ENCODE measurements at regions not wholly inside any gene's neighbourhood (a gene's known extent, or its start where the extent isn't known, plus 50 kb on each side); places are given as distances from the start of the nearest gene placed in this dataset.

GRCh38 chr10:128759174-128759573, 633.0 kb upstream of the MKI67 start:
- DNase-seq (ENCODE audit: low spot score): no peak

DNA sequence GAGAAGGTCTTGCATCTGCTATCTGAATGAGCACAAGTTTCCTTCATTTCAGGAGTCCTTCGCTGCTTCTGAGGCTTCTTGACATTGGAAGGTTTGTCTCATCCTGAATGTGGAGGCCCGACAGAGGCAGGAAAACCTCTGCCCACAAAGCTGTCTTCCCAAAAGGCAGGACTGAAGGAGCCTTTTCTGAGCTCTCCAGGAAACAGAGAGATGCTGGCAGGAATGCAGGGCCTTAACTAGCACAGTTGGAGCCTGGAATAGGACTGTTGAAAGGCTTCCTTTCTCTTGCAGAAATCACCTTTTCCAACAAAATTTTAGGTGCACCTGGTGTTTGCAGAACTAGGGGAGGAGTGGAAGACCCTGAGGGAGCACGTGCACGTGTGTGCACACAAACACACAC, 637.4 kb upstream of the MKI67 start:
- no peak for DNase-seq (ENCODE audit: low spot score)

- no peak for DNase-seq (ENCODE audit: low spot score)
Observed at GRCh38 chr10:128764190-128764589, 638.0 kb upstream of the MKI67 start.

DNA sequence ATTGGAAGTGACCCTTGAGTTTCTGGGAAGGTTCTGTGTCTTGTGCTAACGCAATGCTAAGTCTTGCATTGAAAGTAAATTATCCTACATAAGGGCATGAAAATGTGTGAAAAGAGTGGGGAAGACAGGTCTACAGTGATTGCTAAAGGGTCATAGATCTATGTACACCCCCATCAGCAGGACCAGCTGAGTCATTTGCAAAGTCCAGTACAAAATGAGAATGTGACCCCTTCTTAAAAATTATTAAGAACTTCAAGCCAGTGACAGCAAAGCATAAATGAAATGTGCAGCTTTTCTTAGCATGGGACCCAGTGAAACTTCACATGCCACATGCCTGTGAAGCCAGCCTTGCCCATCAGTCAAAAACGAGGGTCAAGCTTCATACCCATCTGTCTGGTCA, 640.7 kb upstream of the MKI67 start:
- no peak for DNase-seq (ENCODE audit: low spot score)

GRCh38 chr10:128774979-128775378, 648.8 kb upstream of the MKI67 start:
- no peak for DNase-seq (ENCODE audit: low spot score)

- DNase-seq (ENCODE audit: low spot score): no peak
Observed at GRCh38 chr10:128775743-128776142, 649.5 kb upstream of the MKI67 start.

GRCh38 chr10:128776673-128777252, 650.5 kb upstream of the MKI67 start:
- no peak for DNase-seq (ENCODE audit: low spot score)

- no peak for DNase-seq (ENCODE audit: low spot score)
Observed at GRCh38 chr10:128777342-128777741, 651.1 kb upstream of the MKI67 start.

GRCh38 chr10:128779416-128779815, 653.2 kb upstream of the MKI67 start:
- no peak for DNase-seq (ENCODE audit: low spot score)

GRCh38 chr10:128780156-128780761, 654.0 kb upstream of the MKI67 start:
- no peak for DNase-seq (ENCODE audit: low spot score)

- DNase-seq (ENCODE audit: low spot score): no peak
Observed at GRCh38 chr10:128781637-128782036, 655.4 kb upstream of the MKI67 start.

DNA sequence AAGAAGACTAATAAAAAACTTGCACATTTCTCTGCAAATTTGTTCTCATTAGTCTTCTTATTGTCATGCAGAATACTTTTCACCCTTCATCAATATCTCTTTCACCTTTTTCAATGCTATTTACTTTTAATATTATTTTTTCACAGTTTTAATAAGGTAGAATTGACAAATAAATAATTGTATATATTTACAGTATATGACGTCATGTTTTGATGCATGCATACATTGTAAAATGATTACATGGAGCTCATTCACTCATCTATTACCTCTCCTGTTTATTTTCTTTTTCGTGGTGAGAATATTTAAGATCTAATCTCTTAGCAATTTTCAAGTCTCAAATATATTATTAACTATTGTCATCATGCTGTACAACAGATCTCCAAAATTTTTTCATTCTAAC, 658.2 kb upstream of the MKI67 start:
- no peak for DNase-seq (ENCODE audit: low spot score)

GRCh38 chr10:128792426-128793140, 666.4 kb upstream of the MKI67 start:
- no peak for DNase-seq (ENCODE audit: low spot score)

GRCh38 chr10:128793726-128794655, 667.8 kb upstream of the MKI67 start:
- no peak for DNase-seq (ENCODE audit: low spot score)

DNA sequence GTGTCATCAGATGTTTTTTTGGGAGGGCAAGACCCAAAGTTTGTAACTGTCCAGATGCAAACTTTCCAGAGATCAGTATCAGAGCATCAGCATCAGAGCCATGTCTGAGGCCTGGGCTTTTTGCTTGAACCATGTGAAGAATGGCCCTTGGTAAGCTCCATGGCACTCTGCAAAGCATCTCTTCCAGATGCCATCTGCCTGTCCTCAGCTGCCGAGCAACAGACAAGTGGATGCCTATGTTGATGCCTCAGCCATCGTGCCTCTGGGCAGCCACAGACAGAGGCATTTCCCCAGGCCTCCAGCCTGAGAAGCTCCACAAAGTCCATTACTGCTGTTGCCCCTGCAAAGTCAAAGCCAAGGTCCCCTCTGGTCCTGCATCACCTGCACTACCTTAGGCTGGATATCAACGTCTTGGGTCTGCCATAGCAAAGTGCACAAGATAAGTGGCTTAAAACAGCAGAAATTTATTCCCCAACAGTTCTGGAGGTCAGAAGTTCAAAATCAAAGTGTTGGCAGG, 670.2 kb upstream of the MKI67 start:
- no peak for DNase-seq (ENCODE audit: low spot score)

GRCh38 chr10:128802062-128802461, 665.0 kb upstream of the MGMT start:
- no peak for DNase-seq (ENCODE audit: low spot score)

GRCh38 chr10:128803790-128804189, 663.3 kb upstream of the MGMT start:
- DNase-seq (ENCODE audit: low spot score): no peak

- DNase-seq (ENCODE audit: low spot score): no peak
Observed at GRCh38 chr10:128804411-128804810, 662.6 kb upstream of the MGMT start.

GRCh38 chr10:128808921-128809440, 658.1 kb upstream of the MGMT start:
- no peak for DNase-seq (ENCODE audit: low spot score)

- no peak for DNase-seq (ENCODE audit: low spot score)
Observed at GRCh38 chr10:128811511-128811910, 655.5 kb upstream of the MGMT start.

DNA sequence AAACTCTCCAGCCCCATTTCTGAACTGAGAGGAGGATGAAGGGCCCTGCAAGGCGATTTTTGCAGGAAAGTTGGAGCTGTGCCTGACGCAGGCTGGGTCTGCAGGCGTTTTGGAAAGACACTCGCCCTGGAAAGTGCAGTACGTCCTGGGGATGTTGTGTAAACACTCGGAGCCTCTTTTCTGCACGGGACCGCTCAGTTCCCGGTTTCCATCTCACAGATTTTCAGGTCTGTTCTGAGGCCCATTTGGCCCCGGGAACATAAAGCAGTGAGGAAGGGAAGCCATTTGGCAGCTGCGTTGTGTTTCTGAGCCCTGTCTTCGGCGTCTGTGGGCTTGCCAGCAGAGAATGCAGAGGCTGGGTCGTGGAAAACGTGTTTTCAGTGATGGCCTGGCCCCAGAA, 655.0 kb upstream of the MGMT start:
- no peak for DNase-seq (ENCODE audit: low spot score)

GRCh38 chr10:128813574-128813973, 653.5 kb upstream of the MGMT start:
- no peak for DNase-seq (ENCODE audit: low spot score)

Measured in AG20443 (cell line).